ENCODE measurements at regions not wholly inside any gene's neighbourhood (a gene's known extent, or its start where the extent isn't known, plus 50 kb on each side); places are given as distances from the start of the nearest gene placed in this dataset.
"Not testable (repeated sequence)": the region's sequence is repeated elsewhere in the genome, so short reads cannot be mapped to it uniquely, and the experiment has no call there.

DNA sequence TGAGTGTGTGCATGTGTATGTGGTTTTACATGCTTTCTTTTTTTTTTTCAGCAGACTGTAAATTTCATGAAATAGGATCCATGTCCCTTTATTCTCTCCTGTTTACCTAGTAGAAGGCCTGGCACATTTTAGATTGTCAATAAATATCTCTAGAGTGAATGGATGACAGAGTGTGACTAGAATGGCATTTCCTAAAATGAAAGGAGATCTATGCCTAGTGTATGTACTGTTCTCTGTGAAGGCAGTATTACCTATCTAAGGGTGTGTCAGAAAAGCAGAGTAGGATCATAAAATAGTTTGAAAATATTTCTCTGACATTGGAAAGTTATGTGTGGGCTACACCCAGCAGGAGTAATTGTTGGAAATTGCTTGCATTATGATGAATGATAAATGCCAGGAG lies 1876.0 kb upstream of the C9orf72 start:
- no peaks in the 10 kb centered on the region for H3K4me1 ChIP-seq (ENCODE audit: control insufficient read depth, insufficient read depth, low read length)
- no peak for ATAC-seq
- TF ChIP-seq POLR2AphosphoS5 (IDR thresholded peaks at IDR 0.05; ENCODE audit: low read depth, low read length) (no peak), TCF7L2 (IDR thresholded peaks at IDR 0.05; ENCODE audit: low read depth, low read length) (no peak), SIN3A (IDR thresholded peaks at IDR 0.05; ENCODE audit: borderline replicate concordance, insufficient read depth, low read depth, low read length) (no peak)
- TF ChIP-seq, protein P1, sequence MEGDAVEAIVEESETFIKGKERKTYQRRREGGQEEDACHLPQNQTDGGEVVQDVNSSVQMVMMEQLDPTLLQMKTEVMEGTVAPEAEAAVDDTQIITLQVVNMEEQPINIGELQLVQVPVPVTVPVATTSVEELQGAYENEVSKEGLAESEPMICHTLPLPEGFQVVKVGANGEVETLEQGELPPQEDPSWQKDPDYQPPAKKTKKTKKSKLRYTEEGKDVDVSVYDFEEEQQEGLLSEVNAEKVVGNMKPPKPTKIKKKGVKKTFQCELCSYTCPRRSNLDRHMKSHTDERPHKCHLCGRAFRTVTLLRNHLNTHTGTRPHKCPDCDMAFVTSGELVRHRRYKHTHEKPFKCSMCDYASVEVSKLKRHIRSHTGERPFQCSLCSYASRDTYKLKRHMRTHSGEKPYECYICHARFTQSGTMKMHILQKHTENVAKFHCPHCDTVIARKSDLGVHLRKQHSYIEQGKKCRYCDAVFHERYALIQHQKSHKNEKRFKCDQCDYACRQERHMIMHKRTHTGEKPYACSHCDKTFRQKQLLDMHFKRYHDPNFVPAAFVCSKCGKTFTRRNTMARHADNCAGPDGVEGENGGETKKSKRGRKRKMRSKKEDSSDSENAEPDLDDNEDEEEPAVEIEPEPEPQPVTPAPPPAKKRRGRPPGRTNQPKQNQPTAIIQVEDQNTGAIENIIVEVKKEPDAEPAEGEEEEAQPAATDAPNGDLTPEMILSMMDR (IDR thresholded peaks at IDR 0.05) = no peak
- TF ChIP-seq, protein P2, sequence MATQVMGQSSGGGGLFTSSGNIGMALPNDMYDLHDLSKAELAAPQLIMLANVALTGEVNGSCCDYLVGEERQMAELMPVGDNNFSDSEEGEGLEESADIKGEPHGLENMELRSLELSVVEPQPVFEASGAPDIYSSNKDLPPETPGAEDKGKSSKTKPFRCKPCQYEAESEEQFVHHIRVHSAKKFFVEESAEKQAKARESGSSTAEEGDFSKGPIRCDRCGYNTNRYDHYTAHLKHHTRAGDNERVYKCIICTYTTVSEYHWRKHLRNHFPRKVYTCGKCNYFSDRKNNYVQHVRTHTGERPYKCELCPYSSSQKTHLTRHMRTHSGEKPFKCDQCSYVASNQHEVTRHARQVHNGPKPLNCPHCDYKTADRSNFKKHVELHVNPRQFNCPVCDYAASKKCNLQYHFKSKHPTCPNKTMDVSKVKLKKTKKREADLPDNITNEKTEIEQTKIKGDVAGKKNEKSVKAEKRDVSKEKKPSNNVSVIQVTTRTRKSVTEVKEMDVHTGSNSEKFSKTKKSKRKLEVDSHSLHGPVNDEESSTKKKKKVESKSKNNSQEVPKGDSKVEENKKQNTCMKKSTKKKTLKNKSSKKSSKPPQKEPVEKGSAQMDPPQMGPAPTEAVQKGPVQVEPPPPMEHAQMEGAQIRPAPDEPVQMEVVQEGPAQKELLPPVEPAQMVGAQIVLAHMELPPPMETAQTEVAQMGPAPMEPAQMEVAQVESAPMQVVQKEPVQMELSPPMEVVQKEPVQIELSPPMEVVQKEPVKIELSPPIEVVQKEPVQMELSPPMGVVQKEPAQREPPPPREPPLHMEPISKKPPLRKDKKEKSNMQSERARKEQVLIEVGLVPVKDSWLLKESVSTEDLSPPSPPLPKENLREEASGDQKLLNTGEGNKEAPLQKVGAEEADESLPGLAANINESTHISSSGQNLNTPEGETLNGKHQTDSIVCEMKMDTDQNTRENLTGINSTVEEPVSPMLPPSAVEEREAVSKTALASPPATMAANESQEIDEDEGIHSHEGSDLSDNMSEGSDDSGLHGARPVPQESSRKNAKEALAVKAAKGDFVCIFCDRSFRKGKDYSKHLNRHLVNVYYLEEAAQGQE (IDR thresholded peaks at IDR 0.05; ENCODE audit: insufficient read depth in 1 of 2, low read depth in 2 of 2, low read length in 1 of 2) = no peak
- ChIA-PET CTCF (no interaction called here), POLR2A (no interaction called here)
- no TSS peak for BruUV-seq (replicated peaks)
- DNase-seq (ENCODE audit: low read depth, low spot score) = no peak
- no peak overlapping the region for H3K27ac ChIP-seq (ENCODE audit: low read length)
- no peak overlapping the region for H3K4me3 ChIP-seq (ENCODE audit: low read depth in 2 of 2, low read length in 2 of 2)
- in situ Hi-C loops (cut with HindIII; ENCODE audit: low pct_unique_long_range_greater_than_20kb, low sequenced_read_pairs) (no loop called here), intact Hi-C loops (cut with micrococcal nuclease; ENCODE audit: unreplicated experiment) (no loop called here)
- no peaks in the 10 kb centered on the region for H3K27me3 ChIP-seq (ENCODE audit: control insufficient read depth, insufficient read depth, low read length)
- H3K9me3 ChIP-seq (ENCODE audit: control insufficient read depth, insufficient read depth, low read depth, low read length) = no peaks in the 10 kb centered on the region
- H3K36me3 ChIP-seq (ENCODE audit: control insufficient read depth, insufficient read depth, low read length) = no peaks in the 10 kb centered on the region

DNA sequence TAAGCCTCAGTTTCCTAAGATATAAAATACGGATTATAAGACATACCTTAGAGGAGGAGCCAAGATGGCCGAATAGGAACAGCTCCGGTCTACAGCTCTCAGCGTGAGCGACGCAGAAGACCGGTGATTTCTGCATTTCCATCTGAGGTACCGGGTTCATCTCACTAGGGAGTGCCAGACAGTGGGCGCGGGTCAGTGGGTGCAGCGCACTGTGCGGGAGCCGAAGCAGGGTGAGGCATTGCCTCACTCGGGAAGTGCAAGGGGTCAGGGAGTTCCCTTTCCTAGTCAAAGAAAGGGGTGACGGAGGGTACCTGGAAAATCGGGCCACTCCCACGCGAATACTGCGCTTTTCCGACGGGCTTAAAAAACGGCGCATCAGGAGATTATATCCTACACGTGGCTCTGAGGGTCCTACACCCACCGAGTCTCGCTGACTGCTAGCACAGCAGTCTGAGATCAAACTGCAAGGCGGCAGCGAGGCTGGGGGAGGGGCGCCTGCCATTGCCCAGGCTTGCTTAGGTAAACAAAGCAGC lies 1877.1 kb upstream of the C9orf72 start:
- in situ Hi-C loops (cut with HindIII; ENCODE audit: low pct_unique_long_range_greater_than_20kb, low sequenced_read_pairs); H3K4me1 ChIP-seq (ENCODE audit: control insufficient read depth, insufficient read depth, low read length); H3K4me3 ChIP-seq (ENCODE audit: low read depth in 2 of 2, low read length in 2 of 2); H3K27me3 ChIP-seq (ENCODE audit: control insufficient read depth, insufficient read depth, low read length); ATAC-seq; H3K36me3 ChIP-seq (ENCODE audit: control insufficient read depth, insufficient read depth, low read length); intact Hi-C loops (cut with micrococcal nuclease; ENCODE audit: unreplicated experiment); H3K27ac ChIP-seq (ENCODE audit: low read length); H3K9me3 ChIP-seq (ENCODE audit: control insufficient read depth, insufficient read depth, low read depth, low read length); POLR2A ChIA-PET; CTCF ChIA-PET; DNase-seq (ENCODE audit: low read depth, low spot score); BruUV-seq (replicated peaks): not testable (repeated sequence)

DNA sequence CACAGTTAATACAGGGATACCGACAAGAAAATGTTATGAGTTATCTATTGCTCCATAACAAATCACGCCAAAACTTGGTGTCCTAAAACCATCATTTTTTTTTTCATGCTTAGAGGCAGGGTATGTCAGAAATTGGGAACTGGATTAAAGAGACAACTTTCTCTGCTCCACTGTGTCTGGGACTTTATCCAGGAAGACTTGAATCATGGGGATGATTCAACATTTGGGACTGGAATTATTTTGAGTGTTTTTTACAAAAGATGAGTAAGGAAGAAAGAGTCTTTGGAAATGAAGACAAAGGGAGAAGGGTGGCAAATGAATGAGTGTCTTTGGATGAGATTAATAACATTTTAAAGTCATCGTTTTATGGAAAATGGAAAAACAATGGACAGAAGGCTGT lies 1883.7 kb upstream of the C9orf72 start:
- ATAC-seq = no peak
- Histone ChIP-seq H3K4me1 (ENCODE audit: control insufficient read depth, insufficient read depth, low read length) (no peaks in the 10 kb centered on the region), H3K27me3 (ENCODE audit: control insufficient read depth, insufficient read depth, low read length) (no peaks in the 10 kb centered on the region), H3K36me3 (ENCODE audit: control insufficient read depth, insufficient read depth, low read length) (no peaks in the 10 kb centered on the region), H3K4me3 (ENCODE audit: low read depth in 2 of 2, low read length in 2 of 2) (no peak overlapping the region), H3K27ac (ENCODE audit: low read length) (no peak overlapping the region), H3K9me3 (ENCODE audit: control insufficient read depth, insufficient read depth, low read depth, low read length) (no peaks in the 10 kb centered on the region)
- POLR2A ChIA-PET = no interaction called here
- CTCF ChIA-PET = no interaction called here
- TF ChIP-seq POLR2AphosphoS5 (IDR thresholded peaks at IDR 0.05; ENCODE audit: low read depth, low read length) (no peak), SIN3A (IDR thresholded peaks at IDR 0.05; ENCODE audit: borderline replicate concordance, insufficient read depth, low read depth, low read length) (no peak), TCF7L2 (IDR thresholded peaks at IDR 0.05; ENCODE audit: low read depth, low read length) (no peak)
- TF ChIP-seq, protein P2 (IDR thresholded peaks at IDR 0.05; ENCODE audit: insufficient read depth in 1 of 2, low read depth in 2 of 2, low read length in 1 of 2) = no peak
- TF ChIP-seq, protein P1 (IDR thresholded peaks at IDR 0.05) = no peak
- no TSS peak for BruUV-seq (replicated peaks)
- no peak for DNase-seq (ENCODE audit: low read depth, low spot score)
- intact Hi-C loops (cut with micrococcal nuclease; ENCODE audit: unreplicated experiment) (no loop called here), in situ Hi-C loops (cut with HindIII; ENCODE audit: low pct_unique_long_range_greater_than_20kb, low sequenced_read_pairs) (no loop called here)
